HCT116 (cell line): ENCODE measurements at regions not wholly inside any gene's neighbourhood (a gene's known extent, or its start where the extent isn't known, plus 50 kb on each side); places are given as distances from the start of the nearest gene placed in this dataset.

Experiments used
- ATF3 ChIP-seq: IDR thresholded peaks from 2 replicates; pipeline ENCODE4 v1.6.1; 2012
- CTCF ChIP-seq, 3 experiments: fragments of 200-600 bp in 1 of 3; sonication (generic) in 1 of 3; IDR thresholded peaks in 2 of 3; conservative IDR thresholded peaks in 1 of 3; 2 replicates each; pipeline ENCODE4 v1.5.1; 2012 to 2017; ENCODE audit warnings: low read depth in 2 of 3, low read length in 2 of 3, antibody characterized with exemption in 1 of 3, borderline replicate concordance in 1 of 3, control low read depth in 1 of 3, mild to moderate bottlenecking in 1 of 3, mixed read lengths in 1 of 3, mixed run types in 1 of 3, moderate library complexity in 1 of 3; ENCODE audit not compliant: insufficient read depth in 1 of 3
- EZH2 ChIP-seq: fragments of 200-600 bp; sonication (generic); IDR thresholded peaks from 2 replicates; pipeline ENCODE4 v1.6.1; 2017; ENCODE audit warnings: antibody characterized with exemption, mixed run types
- EZH2phosphoT487 ChIP-seq: fragments of 200-600 bp; IDR thresholded peaks from 2 replicates; pipeline ENCODE4 v1.6.1; 2018; ENCODE audit warnings: antibody characterized with exemption, borderline replicate concordance
- FOSL1 ChIP-seq: IDR thresholded peaks from 2 replicates; pipeline ENCODE4 v1.6.1; 2012; ENCODE audit warnings: low read depth
- MAX ChIP-seq: IDR thresholded peaks from 2 replicates; pipeline ENCODE4 v1.6.1; 2012
- POLR2A ChIP-seq: IDR thresholded peaks from 2 replicates; pipeline ENCODE4 v1.7.0; 2011; ENCODE audit warnings: borderline replicate concordance; ENCODE audit not compliant: insufficient read depth, insufficient read length; ENCODE audit errors: extremely low read depth
- POLR2AphosphoS5 ChIP-seq: IDR thresholded peaks from 2 replicates; pipeline ENCODE4 v1.6.1; 2011; ENCODE audit warnings: mild to moderate bottlenecking, low read depth, low read length, moderate library complexity
- RAD21 ChIP-seq: IDR thresholded peaks from 2 replicates; pipeline ENCODE4 v1.6.1; 2012; ENCODE audit warnings: low read depth, mild to moderate bottlenecking
- REST ChIP-seq: IDR thresholded peaks from 2 replicates; pipeline ENCODE4 v1.6.1; 2012; ENCODE audit warnings: low read depth
- SRF ChIP-seq: IDR thresholded peaks from 2 replicates; pipeline ENCODE4 v1.6.1; 2012; ENCODE audit warnings: low read depth
- YY1 ChIP-seq: IDR thresholded peaks from 2 replicates; pipeline ENCODE4 v1.6.1; 2011; ENCODE audit warnings: low read length, low read depth, moderate library complexity, mild to moderate bottlenecking; ENCODE audit not compliant: insufficient replicate concordance; ENCODE audit errors: extremely low read depth

- TF ChIP-seq POLR2A (no peak), CTCF (IDR thresholded peaks at IDR 0.05 in 2 of 3, conservative IDR thresholded peaks at IDR 0.05 in 1 of 3; ENCODE audit: borderline replicate concordance in 1 of 3, insufficient read depth in 1 of 3, low read depth in 2 of 3, low read length in 2 of 3) (no peak), ATF3 (no peak), EZH2phosphoT487 (no peak), POLR2AphosphoS5 (no peak), SRF (no peak), YY1 (no peak), MAX (no peak), EZH2 (no peak), FOSL1 (no peak), REST (no peak), RAD21 (no peak)
These were observed 150.0 kb upstream of the CDH13 start for GRCh38 chr16:82476786-82477185.
